Panc1 (cell line): ENCODE measurements at regions not wholly inside any gene's neighbourhood (a gene's known extent, or its start where the extent isn't known, plus 50 kb on each side); places are given as distances from the start of the nearest gene placed in this dataset.

Source experiments
- ATAC-seq: fragments of 200-7000 bp; cut with Tn5 transposase; 2 replicates; pipeline ENCODE4 v1.9.1; 2020; ENCODE audit warnings: mild to moderate bottlenecking, moderate library complexity
- BruUV-seq: library from RNA; stranded (reverse); fragments of 400-500 nt; replicated peaks from 2 replicates; lab custom pipeline; 2021; lab: Mats Ljungman, UMichigan
- CTCF ChIA-PET: fragments of 300-600 bp; sonication (Branson Sonifier 250); formaldehyde crosslinking; loops from one replicate; lab custom pipeline; 2022; ENCODE audit warnings: antibody characterized with exemption; lab: Charles Lee
- POLR2A ChIA-PET: fragments of 300-600 bp; sonication (Branson Sonifier 250); formaldehyde crosslinking; loops from one replicate; lab custom pipeline; 2022; ENCODE audit warnings: antibody characterized with exemption; lab: Charles Lee
- DNase-seq: peaks from one replicate; pipeline ENCODE4 v3.0.0-alpha.2; 2010; ENCODE audit warnings: low read depth, low spot score
- H3K27ac ChIP-seq: 2 replicates; pipeline ENCODE4 v1.5.1; 2011; ENCODE audit warnings: mild to moderate bottlenecking, low read length, inconsistent platforms
- H3K27me3 ChIP-seq: fragments of 200-500 bp; sonication (Bioruptor generic); 2 replicates; pipeline ENCODE4 v1.6.0; 2014; ENCODE audit warnings: low read length, inconsistent platforms; ENCODE audit not compliant: control insufficient read depth, insufficient read depth
- H3K36me3 ChIP-seq: fragments of 200-500 bp; sonication (Bioruptor generic); 2 replicates; pipeline ENCODE4 v1.5.1; 2014; ENCODE audit warnings: inconsistent platforms, mild to moderate bottlenecking, low read length, moderate library complexity; ENCODE audit not compliant: control insufficient read depth, insufficient read depth
- H3K4me1 ChIP-seq: 2 replicates; pipeline ENCODE4 v1.5.1; 2011; ENCODE audit warnings: inconsistent platforms, mild to moderate bottlenecking, low read length, moderate library complexity; ENCODE audit not compliant: control insufficient read depth, insufficient read depth
- H3K4me3 ChIP-seq, 2 experiments: 2 replicates each; pipeline ENCODE4 v1.5.1; 2011 to 2012; ENCODE audit warnings: low read depth in 2 of 2, low read length in 2 of 2, mild to moderate bottlenecking in 2 of 2, inconsistent platforms in 1 of 2, moderate library complexity in 1 of 2
- H3K9me3 ChIP-seq: fragments of 200-500 bp; sonication (Bioruptor generic); 2 replicates; pipeline ENCODE4 v1.5.1; 2014; ENCODE audit warnings: low read depth, mild to moderate bottlenecking, inconsistent platforms, low read length, moderate library complexity; ENCODE audit not compliant: control insufficient read depth, insufficient read depth
- CTCF ChIP-seq: fragments of 450-650 bp; IDR thresholded peaks from 2 replicates; pipeline ENCODE4 v1.5.1; 2017; ENCODE audit warnings: mild to moderate bottlenecking
- POLR2AphosphoS5 ChIP-seq: IDR thresholded peaks from 2 replicates; pipeline ENCODE4 v1.6.1; 2012; ENCODE audit warnings: mild to moderate bottlenecking, low read depth, low read length, moderate library complexity
- REST ChIP-seq, 2 experiments: IDR thresholded peaks; 2 replicates each; pipeline ENCODE4 v1.6.1; 2011 to 2012; ENCODE audit warnings: low read depth in 2 of 2, control low read depth in 1 of 2, low read length in 1 of 2, mild to moderate bottlenecking in 1 of 2, moderate library complexity in 1 of 2; ENCODE audit not compliant: insufficient read depth in 1 of 2
- SIN3A ChIP-seq: IDR thresholded peaks from 2 replicates; pipeline ENCODE4 v1.6.1; 2012; ENCODE audit warnings: low read depth, mild to moderate bottlenecking, low read length, moderate library complexity, borderline replicate concordance; ENCODE audit not compliant: insufficient read depth
- TCF7L2 ChIP-seq: IDR thresholded peaks from 2 replicates; pipeline ENCODE4 v1.6.1; 2011; ENCODE audit warnings: mild to moderate bottlenecking, low read depth, low read length, inconsistent platforms
- in situ Hi-C: cut with HindIII; loops from 2 replicates; pipeline ENCODE4 v1.10.0; 2016; ENCODE audit warnings: low sequenced_read_pairs, low pct_unique_long_range_greater_than_20kb
- intact Hi-C: fragments of 100-400 bp; cut with micrococcal nuclease; formaldehyde crosslinking; loops from one replicate; pipeline ENCODE4 v1.10.0; 2022; ENCODE audit not compliant: unreplicated experiment

- DNase-seq = no peak
- BruUV-seq = no TSS peak
- Histone ChIP-seq H3K4me3 (no peak overlapping the region), H3K27ac (no peak overlapping the region), H3K4me1 (no peaks in the 10 kb centered on the region), H3K27me3 (no peaks in the 10 kb centered on the region), H3K9me3 (no peaks in the 10 kb centered on the region), H3K36me3 (no peaks in the 10 kb centered on the region)
- in situ Hi-C loops = no loop called here
- CTCF ChIA-PET = no interaction called here
- ATAC-seq = no peak
- POLR2A ChIA-PET = interaction anchor here (0.6 kb wide), 2 partner anchors 30 to 402 kb away, joined by 3 read pairs; no protein-coding TSS in a partner anchor
- TF ChIP-seq CTCF = no peak
- TF ChIP-seq REST (IDR thresholded peaks at IDR 0.05; ENCODE audit: insufficient read depth in 1 of 2, low read depth in 2 of 2, low read length in 1 of 2) = no peak
- TF ChIP-seq TCF7L2 = no peak
- no peak for TF ChIP-seq POLR2AphosphoS5
- TF ChIP-seq SIN3A = no peak
- intact Hi-C loops = no loop called here
Measured at GRCh38 chrX:40285876-40286275, 188.1 kb upstream of the BCOR start.

- in situ Hi-C loops = no loop called here
- intact Hi-C loops = no loop called here
- DNase-seq (no peak), ATAC-seq (no peak)
- Histone ChIP-seq H3K9me3 (no peaks in the 10 kb centered on the region), H3K27me3 (no peaks in the 10 kb centered on the region), H3K27ac (no peak overlapping the region), H3K4me1 (no peaks in the 10 kb centered on the region), H3K36me3 (no peaks in the 10 kb centered on the region), H3K4me3 (no peak overlapping the region)
- TF ChIP-seq REST (IDR thresholded peaks at IDR 0.05; ENCODE audit: insufficient read depth in 1 of 2, low read depth in 2 of 2, low read length in 1 of 2) (no peak), TCF7L2 (no peak), CTCF (no peak), POLR2AphosphoS5 (no peak), SIN3A (no peak)
- BruUV-seq = no TSS peak
- ChIA-PET CTCF (interaction anchor here (0.7 kb wide), 1 partner anchor 135 kb away, joined by 3 read pairs; no protein-coding TSS in a partner anchor), POLR2A (no interaction called here)
Measured at GRCh38 chrX:40284852-40285251, 187.1 kb upstream of the BCOR start.
